Peyer's patch (tissue), 4 donors: ENCODE measurements at regions not wholly inside any gene's neighbourhood (a gene's known extent, or its start where the extent isn't known, plus 50 kb on each side); places are given as distances from the start of the nearest gene placed in this dataset.

Experiments used
- DNase-seq, 3 donors: peaks; one replicate each; pipeline ENCODE4 v3.0.0-alpha.2; 2017 to 2019
- H3K27ac ChIP-seq, 4 donors: fragments of 200-600 bp; sonication (generic); one replicate each; pipeline ENCODE4 v1.5.1; 2016 to 2019
- H3K27me3 ChIP-seq, 2 donors: fragments of 200-600 bp; sonication (generic); one replicate each; pipeline ENCODE4 v1.5.1; 2019
- H3K36me3 ChIP-seq, 3 donors: fragments of 200-600 bp; sonication (generic); one replicate each; pipeline ENCODE4 v1.5.1; 2016 to 2019
- H3K4me1 ChIP-seq, 4 donors: fragments of 200-600 bp; sonication (generic); one replicate each; pipeline ENCODE4 v1.5.1; 2016 to 2019
- H3K4me3 ChIP-seq, 4 donors: fragments of 200-600 bp; sonication (generic); 1 replicate in 3 of 4; 2 replicates in 1 of 4; pipeline ENCODE4 v1.5.1; 2016 to 2019; ENCODE audit warnings: mild to moderate bottlenecking in 1 of 4
- H3K9me3 ChIP-seq, 4 donors: fragments of 200-600 bp; sonication (generic); one replicate each; pipeline ENCODE4 v1.5.1; 2016 to 2019; ENCODE audit warnings: mild to moderate bottlenecking in 1 of 4
- CTCF ChIP-seq, 6 experiments: fragments of 450-650 bp in 4 of 6; fragments of 200-600 bp in 2 of 6; sonication (generic) in 1 of 6; IDR thresholded peaks; one replicate each; pipeline ENCODE4 v1.5.1; 2017 to 2019; ENCODE audit warnings: antibody characterized with exemption in 6 of 6, mild to moderate bottlenecking in 3 of 6, moderate library complexity in 1 of 6
- POLR2A ChIP-seq, 2 donors: fragments of 450-650 bp; IDR thresholded peaks; one replicate each; pipeline ENCODE4 v1.5.1; 2017; ENCODE audit warnings: antibody characterized with exemption in 2 of 2, mild to moderate bottlenecking in 2 of 2, moderate library complexity in 2 of 2

- H3K4me3 ChIP-seq = no peak overlapping the region
- no peak for TF ChIP-seq CTCF (IDR thresholded peaks at IDR 0.05)
- no peak for TF ChIP-seq POLR2A (IDR thresholded peaks at IDR 0.05)
- H3K36me3 ChIP-seq = no peaks in the 10 kb centered on the region
- no peaks in the 10 kb centered on the region for H3K9me3 ChIP-seq
- H3K4me1 ChIP-seq = no peaks in the 10 kb centered on the region
- no peak for DNase-seq
- no peak overlapping the region for H3K27ac ChIP-seq
- no peaks in the 10 kb centered on the region for H3K27me3 ChIP-seq
These were observed 2009.5 kb upstream of the PCDH20 start for GRCh38 chr13:63425131-63425530.

- H3K27ac ChIP-seq = no peak overlapping the region
- H3K4me1 ChIP-seq = no peaks in the 10 kb centered on the region
- DNase-seq = no peak
- no peak for TF ChIP-seq POLR2A (IDR thresholded peaks at IDR 0.05)
- TF ChIP-seq CTCF (IDR thresholded peaks at IDR 0.05) = no peak
- H3K4me3 ChIP-seq = no peak overlapping the region
- H3K9me3 ChIP-seq = no peaks in the 10 kb centered on the region
- no peaks in the 10 kb centered on the region for H3K36me3 ChIP-seq
- no peaks in the 10 kb centered on the region for H3K27me3 ChIP-seq
These were observed 2005.5 kb upstream of the PCDH20 start for GRCh38 chr13:63421123-63421522.

GRCh38 chr13:63420685-63421084 is 2005.0 kb upstream of the PCDH20 start:
- no peak overlapping the region for H3K27ac ChIP-seq
- no peak overlapping the region for H3K4me3 ChIP-seq
- no peaks in the 10 kb centered on the region for H3K9me3 ChIP-seq
- H3K27me3 ChIP-seq = no peaks in the 10 kb centered on the region
- DNase-seq = no peak
- H3K36me3 ChIP-seq = no peaks in the 10 kb centered on the region
- TF ChIP-seq CTCF (IDR thresholded peaks at IDR 0.05) = no peak
- no peak for TF ChIP-seq POLR2A (IDR thresholded peaks at IDR 0.05)
- no peaks in the 10 kb centered on the region for H3K4me1 ChIP-seq

- Histone ChIP-seq H3K36me3 (no peaks in the 10 kb centered on the region), H3K27me3 (no peaks in the 10 kb centered on the region), H3K4me1 (no peaks in the 10 kb centered on the region), H3K9me3 (no peaks in the 10 kb centered on the region), H3K4me3 (no peak overlapping the region), H3K27ac (no peak overlapping the region)
- TF ChIP-seq POLR2A (IDR thresholded peaks at IDR 0.05) = no peak
- no peak for DNase-seq
These were observed 1998.6 kb upstream of the PCDH20 start for GRCh38 chr13:63414247-63414646.

GRCh38 chr13:63409791-63410351 is 1994.2 kb upstream of the PCDH20 start:
- Histone ChIP-seq H3K9me3 (no peaks in the 10 kb centered on the region), H3K27ac (no peak overlapping the region), H3K36me3 (no peaks in the 10 kb centered on the region), H3K4me3 (no peak overlapping the region), H3K27me3 (no peaks in the 10 kb centered on the region), H3K4me1 (no peaks in the 10 kb centered on the region)
- TF ChIP-seq CTCF (IDR thresholded peaks at IDR 0.05) (no peak), POLR2A (IDR thresholded peaks at IDR 0.05) (no peak)
- DNase-seq = no peak

- Histone ChIP-seq H3K36me3 (no peaks in the 10 kb centered on the region), H3K4me3 (no peak overlapping the region), H3K27me3 (no peaks in the 10 kb centered on the region), H3K9me3 (no peaks in the 10 kb centered on the region), H3K4me1 (no peaks in the 10 kb centered on the region), H3K27ac (no peak overlapping the region)
- no peak for DNase-seq
- TF ChIP-seq CTCF (IDR thresholded peaks at IDR 0.05) (no peak), POLR2A (IDR thresholded peaks at IDR 0.05) (no peak)
These were observed 1992.9 kb upstream of the PCDH20 start for GRCh38 chr13:63408331-63409189.
